ENCODE measurements at regions not wholly inside any gene's neighbourhood (a gene's known extent, or its start where the extent isn't known, plus 50 kb on each side); places are given as distances from the start of the nearest gene placed in this dataset.

- 0 out of 2 replicates have a peak, but pooled peaks have one; percentile 20 for TF ChIP-seq MGA (IDR thresholded peaks at IDR 0.05)
- TF ChIP-seq CTCF (IDR thresholded peaks at IDR 0.05 in 2 of 3, conservative IDR thresholded peaks at IDR 0.05 in 1 of 3; ENCODE audit: insufficient read depth in 2 of 3, low read depth in 1 of 3, low read length in 3 of 3) = peak; percentile 44 to 74 (median 66); a peak in 5 of 6 replicates
These were observed 136.7 kb downstream of the SMAD6 start (continued) for GRCh38 chr15:66838671-66839239.
